ENCODE measurements at regions not wholly inside any gene's neighbourhood (a gene's known extent, or its start where the extent isn't known, plus 50 kb on each side); places are given as distances from the start of the nearest gene placed in this dataset.
A peak's percentile ranks its signal among the peaks of the same experiment; 100 is the strongest.

GRCh38 chr4:65167719-65168118 is 502.6 kb downstream of the EPHA5 start:
- ATAC-seq (no peak), DNase-seq (ENCODE audit: missing footprints) (no peak)
- intact Hi-C loops (cut with DNase I): no loop called here

- DNase-seq (ENCODE audit: missing footprints) (no peak), ATAC-seq (no peak)
- intact Hi-C loops (cut with DNase I): no loop called here
Measured at GRCh38 chr4:65152205-65152604, 518.1 kb downstream of the EPHA5 start.

DNA sequence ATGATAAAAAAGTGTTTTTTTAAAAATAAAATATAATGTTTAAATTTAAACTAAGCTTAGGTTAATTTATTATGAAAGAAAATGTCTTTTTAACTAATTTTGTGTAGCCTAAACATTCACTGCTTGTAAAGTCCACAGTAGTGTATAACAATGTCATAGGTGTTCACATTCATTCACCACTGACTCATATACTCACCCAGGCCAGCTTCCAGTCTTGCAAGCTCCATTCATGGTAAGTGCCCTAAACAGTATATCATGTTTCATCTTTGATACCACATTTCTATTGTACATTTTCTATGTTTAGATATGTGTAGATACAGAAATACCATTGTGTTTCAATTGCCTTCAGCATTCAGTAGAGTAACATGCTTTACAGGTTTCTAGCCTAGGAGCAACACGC is 530.3 kb downstream of the EPHA5 start:
- ATAC-seq (no peak), DNase-seq (ENCODE audit: missing footprints) (no peak)
- intact Hi-C loops (cut with DNase I): no loop called here

- ATAC-seq (no peak), DNase-seq (ENCODE audit: missing footprints) (no peak)
- intact Hi-C loops (cut with DNase I): no loop called here
Measured at GRCh38 chr4:65126200-65126599, 544.1 kb downstream of the EPHA5 start.

GRCh38 chr4:65120287-65120686 is 550.0 kb downstream of the EPHA5 start:
- DNase-seq (ENCODE audit: missing footprints) (no peak), ATAC-seq (no peak)
- intact Hi-C loops (cut with DNase I): no loop called here

DNA sequence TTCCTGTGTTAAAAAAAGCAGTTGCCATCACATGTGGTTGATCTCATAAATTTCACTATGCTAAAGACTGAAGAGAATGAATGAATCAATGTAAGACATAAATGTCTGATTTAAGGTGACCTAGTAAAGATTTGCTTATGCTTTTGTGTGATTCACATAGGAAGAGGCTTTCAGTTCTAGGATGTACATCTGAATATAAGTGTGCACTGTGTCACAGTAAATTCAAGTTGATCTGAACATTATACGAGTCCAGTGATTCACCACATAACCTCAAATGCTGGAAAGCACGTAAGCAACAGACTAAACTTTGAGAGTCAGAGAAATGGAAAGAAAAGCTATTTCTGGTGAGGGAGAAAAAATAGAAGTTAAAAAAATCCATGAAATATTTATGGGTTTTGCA is 567.9 kb downstream of the EPHA5 start:
- intact Hi-C loops (cut with DNase I): no loop called here
- DNase-seq (ENCODE audit: missing footprints): no peak

DNA sequence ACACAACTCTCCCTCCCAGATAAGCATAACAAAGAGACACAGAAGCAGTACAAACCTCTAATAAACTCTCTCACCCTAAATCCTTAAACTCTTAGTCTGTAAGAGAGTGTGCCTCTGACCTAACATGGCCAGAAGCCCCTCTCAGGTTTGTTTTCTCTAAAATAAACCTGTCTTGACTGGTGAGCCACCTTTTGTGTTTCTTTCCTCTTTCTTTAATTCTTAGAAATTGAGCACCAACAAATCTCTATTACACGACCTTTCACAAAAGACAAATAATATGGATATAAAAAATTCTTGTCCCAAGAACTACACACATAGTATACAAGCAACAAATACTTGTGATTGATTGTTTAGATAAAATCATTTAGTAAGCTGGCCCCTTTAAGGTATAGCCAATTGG is 573.7 kb downstream of the EPHA5 start:
- intact Hi-C loops (cut with DNase I): no loop called here
- DNase-seq (ENCODE audit: missing footprints) (no peak), ATAC-seq (no peak)

More for the DNA sequence above, 567.9 kb downstream of the EPHA5 start:
- no peak for ATAC-seq

- ATAC-seq (no peak), DNase-seq (ENCODE audit: missing footprints) (no peak)
- intact Hi-C loops (cut with DNase I): no loop called here
Measured at GRCh38 chr4:65089666-65090065, 580.6 kb downstream of the EPHA5 start.

DNA sequence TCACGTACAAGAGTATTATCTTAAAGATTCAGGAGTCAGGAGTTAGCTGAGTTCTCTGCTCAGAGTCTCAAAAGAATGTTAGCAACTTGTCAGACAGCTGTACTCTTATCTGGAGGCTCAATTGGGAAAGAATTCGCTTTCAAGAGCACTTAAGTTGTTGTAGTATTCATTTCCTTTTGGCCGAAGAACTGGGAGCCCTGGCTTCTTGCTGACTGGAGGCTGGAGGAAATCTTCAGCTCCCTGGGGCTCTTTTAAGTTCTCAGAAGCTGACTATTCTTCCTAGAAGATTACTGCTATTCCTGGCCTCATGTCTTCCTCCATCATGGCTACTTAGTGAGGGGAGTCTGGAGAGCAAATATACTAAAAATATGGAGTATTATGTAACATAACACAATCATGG is 587.2 kb downstream of the EPHA5 start:
- DNase-seq (ENCODE audit: missing footprints): no peak
- intact Hi-C loops (cut with DNase I): no loop called here
- peak; percentile 78 for ATAC-seq

- no peak for DNase-seq (ENCODE audit: missing footprints)
- intact Hi-C loops (cut with DNase I): no loop called here
- no peak for ATAC-seq
Measured at GRCh38 chr4:65071564-65071963, 598.7 kb downstream of the EPHA5 start.

DNA sequence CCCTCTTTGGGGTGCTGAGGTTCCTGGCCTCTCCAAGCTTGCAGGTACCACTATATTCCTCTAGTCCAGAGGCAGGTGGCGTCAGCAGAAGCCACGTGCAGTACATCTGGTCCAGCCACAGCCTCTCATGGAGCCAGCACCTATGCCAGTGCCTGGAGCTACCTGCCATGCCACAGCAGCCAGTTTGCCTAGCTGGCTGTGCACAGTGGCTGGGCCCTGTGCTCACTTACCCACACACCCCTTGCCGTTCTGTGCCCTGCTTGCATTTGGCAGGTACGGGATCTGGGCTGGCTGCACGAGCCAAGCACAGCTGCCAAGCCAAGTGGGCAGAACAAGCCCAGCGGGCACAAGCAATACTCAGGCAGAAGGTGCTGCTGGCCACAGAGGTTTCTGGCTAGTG is 601.1 kb downstream of the EPHA5 start:
- DNase-seq (ENCODE audit: missing footprints) (no peak), ATAC-seq (no peak)
- intact Hi-C loops (cut with DNase I): no loop called here

DNA sequence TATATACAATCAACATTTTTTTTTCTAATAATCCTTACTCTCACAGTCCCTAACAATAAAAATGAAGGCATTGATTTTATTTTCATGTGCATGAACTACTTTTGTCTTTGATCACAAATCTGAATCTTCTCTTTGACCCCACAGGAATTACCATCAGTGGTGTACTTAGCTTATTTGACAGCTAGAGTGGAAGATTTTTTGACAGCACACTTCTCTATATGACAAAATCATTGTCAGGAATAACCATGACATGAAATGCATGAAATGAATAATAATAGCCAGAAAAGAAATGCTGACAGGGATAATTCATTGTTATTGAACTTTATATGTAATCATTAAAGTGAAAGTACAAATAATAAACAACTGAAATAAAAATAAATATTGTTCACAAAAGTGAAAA is 604.2 kb downstream of the EPHA5 start:
- no peak for DNase-seq (ENCODE audit: missing footprints)

DNA sequence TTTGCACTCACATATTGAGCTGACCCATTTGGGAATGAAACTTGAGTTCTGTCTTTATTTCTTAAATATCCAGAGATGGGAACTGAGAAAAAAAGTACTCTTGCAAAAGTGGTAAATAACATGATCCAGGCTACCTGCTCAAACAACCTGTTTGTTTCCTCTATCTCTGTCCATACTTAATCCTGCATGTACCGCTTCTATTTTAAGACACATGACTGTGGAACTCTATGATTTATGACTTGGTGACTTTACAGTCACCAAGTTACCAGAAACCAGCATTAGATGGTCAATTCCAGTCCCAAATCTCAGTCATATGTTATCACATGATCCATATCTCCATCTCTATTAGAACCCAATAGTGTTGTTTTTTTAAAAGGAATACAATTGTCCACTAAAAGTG is 606.7 kb downstream of the EPHA5 start:
- intact Hi-C loops (cut with DNase I): no loop called here

More for the DNA sequence above, 604.2 kb downstream of the EPHA5 start:
- intact Hi-C loops (cut with DNase I): no loop called here
- no peak for ATAC-seq

GRCh38 chr4:65050786-65051185 is 619.5 kb downstream of the EPHA5 start:
- ATAC-seq (no peak), DNase-seq (ENCODE audit: missing footprints) (no peak)
- intact Hi-C loops (cut with DNase I): no loop called here

More for the DNA sequence above, 606.7 kb downstream of the EPHA5 start:
- ATAC-seq: no peak
- DNase-seq (ENCODE audit: missing footprints): no peak

- ATAC-seq: no peak
- no peak for DNase-seq (ENCODE audit: missing footprints)
- intact Hi-C loops (cut with DNase I): no loop called here
Measured at GRCh38 chr4:65046192-65047133, 623.8 kb downstream of the EPHA5 start.

DNA sequence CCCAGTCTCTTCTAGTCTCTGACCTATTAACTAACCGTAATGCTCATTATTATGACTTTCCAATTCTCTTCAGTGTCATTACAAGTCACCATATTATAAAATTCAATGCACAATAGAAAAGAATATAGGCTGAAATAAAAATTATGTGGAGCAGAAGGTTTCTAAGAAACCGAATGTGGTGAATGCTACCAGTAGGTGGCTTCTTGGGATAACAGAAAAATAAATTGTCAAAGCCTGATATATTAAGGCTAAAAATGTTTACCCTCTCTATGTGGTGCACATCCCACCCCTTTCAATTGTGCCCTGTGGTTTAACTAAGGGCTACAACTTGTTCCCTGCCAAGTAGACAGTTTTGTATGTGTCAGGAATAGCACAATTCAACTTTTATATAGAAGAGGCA is 624.6 kb upstream of the TECRL start:
- no peak for ATAC-seq
- no peak for DNase-seq (ENCODE audit: missing footprints)
- intact Hi-C loops (cut with DNase I): no loop called here

- intact Hi-C loops (cut with DNase I): no loop called here
- ATAC-seq: no peak
- DNase-seq (ENCODE audit: missing footprints): no peak
Measured at GRCh38 chr4:65028592-65028991, 619.3 kb upstream of the TECRL start.

- ATAC-seq: no peak
- no peak for DNase-seq (ENCODE audit: missing footprints)
- intact Hi-C loops (cut with DNase I): no loop called here
Measured at GRCh38 chr4:65023883-65024670, 614.8 kb upstream of the TECRL start.

GRCh38 chr4:65023081-65023480 is 613.8 kb upstream of the TECRL start:
- intact Hi-C loops (cut with DNase I): no loop called here
- DNase-seq (ENCODE audit: missing footprints) (no peak), ATAC-seq (no peak)

DNA sequence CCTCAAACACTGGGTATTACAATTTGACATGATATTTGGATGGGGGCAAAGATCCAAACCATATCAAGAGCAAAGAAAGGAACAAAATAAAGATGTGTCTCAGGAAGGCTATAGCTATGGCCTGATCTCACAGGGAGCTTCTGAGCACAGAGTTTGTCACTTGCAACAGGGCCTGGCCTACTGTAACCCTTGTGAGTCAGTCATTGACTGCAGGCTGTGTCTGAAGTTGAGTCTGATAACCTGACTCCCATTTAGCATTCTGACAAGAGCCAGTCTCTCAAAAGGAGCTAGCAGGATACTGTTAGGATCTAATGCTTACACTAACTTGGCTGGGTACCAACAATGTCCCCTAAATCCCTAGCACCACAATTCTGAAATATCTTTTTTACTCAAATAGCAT is 612.5 kb upstream of the TECRL start:
- intact Hi-C loops (cut with DNase I): no loop called here
- ATAC-seq: no peak

More for the DNA sequence above, 612.5 kb upstream of the TECRL start:
- DNase-seq (ENCODE audit: missing footprints): no peak
